Upper lobe of left lung (tissue), 6 donors: ENCODE measurements at regions not wholly inside any gene's neighbourhood (a gene's known extent, or its start where the extent isn't known, plus 50 kb on each side); places are given as distances from the start of the nearest gene placed in this dataset.

Experiments used
- ATAC-seq, 2 donors: fragments of 200-7000 bp; cut with Tn5 transposase; one replicate each; pipeline ENCODE4 v1.9.1; 2022; ENCODE audit warnings: mild to moderate bottlenecking in 2 of 2, moderate library complexity in 2 of 2; ENCODE audit not compliant: low FRiP score in 2 of 2
- DNase-seq, 2 donors: peaks; one replicate each; pipeline ENCODE4 v3.0.0-alpha.2; 2019 to 2020
- H3K27ac ChIP-seq, 4 donors: fragments of 200-600 bp; sonication (generic); one replicate each; pipeline ENCODE4 v1.5.1; 2016 to 2019
- H3K27me3 ChIP-seq, 4 donors: fragments of 200-600 bp; sonication (generic); one replicate each; pipeline ENCODE4 v1.5.1; 2017 to 2019
- H3K36me3 ChIP-seq, 4 donors: fragments of 200-600 bp; sonication (generic); one replicate each; pipeline ENCODE4 v1.5.1; 2016 to 2019
- H3K4me1 ChIP-seq, 4 donors: fragments of 200-600 bp; sonication (generic); one replicate each; pipeline ENCODE4 v1.5.1; 2018 to 2019
- H3K4me3 ChIP-seq, 4 donors: fragments of 200-600 bp; sonication (generic); one replicate each; pipeline ENCODE4 v1.5.1; 2017 to 2019; ENCODE audit warnings: mild to moderate bottlenecking in 2 of 4, moderate library complexity in 1 of 4
- H3K9me3 ChIP-seq, 4 donors: fragments of 200-600 bp; sonication (generic); one replicate each; pipeline ENCODE4 v1.5.1; 2018 to 2019
- CTCF ChIP-seq, 6 experiments: fragments of 450-650 bp in 4 of 6; fragments of 200-600 bp in 2 of 6; sonication (generic) in 2 of 6; IDR thresholded peaks; one replicate each; pipeline ENCODE4 v1.5.1; 2016 to 2019; ENCODE audit warnings: antibody characterized with exemption in 6 of 6
- EP300 ChIP-seq, 4 donors: sonication (generic); formaldehyde crosslinking; IDR thresholded peaks; one replicate each; pipeline ENCODE4 v1.5.1; 2017; ENCODE audit warnings: antibody characterized with exemption in 4 of 4, control low read depth in 2 of 4
- POLR2A ChIP-seq, 4 donors: fragments of 450-650 bp; IDR thresholded peaks; one replicate each; pipeline ENCODE4 v1.5.1; 2016 to 2017; ENCODE audit warnings: antibody characterized with exemption in 4 of 4, mild to moderate bottlenecking in 2 of 4
- POLR2AphosphoS5 ChIP-seq, 2 donors: sonication (generic); formaldehyde crosslinking; IDR thresholded peaks; one replicate each; pipeline ENCODE4 v1.5.1; 2017; ENCODE audit warnings: antibody characterized with exemption in 2 of 2
- WGBS, 2 donors: methylation state at CpG; one replicate each; pipeline ENCODE4 v1.1.5; 2017 to 2018; 5-methylcytosine and 5-hydroxymethylcytosine counted together
- donor health status: DM: no; HTN: no; CAD: no; lungs with moderate emphysema.
- donor health status: DM: no; HTN: yes; CAD: no; lungs with severe emphysema.

GRCh38 chr18:28626756-28627155, 449.8 kb upstream of the CDH2 start:
- H3K27ac ChIP-seq = no peak overlapping the region
- TF ChIP-seq POLR2AphosphoS5 (IDR thresholded peaks at IDR 0.05) = no peak
- no peak for TF ChIP-seq EP300 (IDR thresholded peaks at IDR 0.05)
- TF ChIP-seq CTCF (IDR thresholded peaks at IDR 0.05) = no peak
- no peak for TF ChIP-seq POLR2A (IDR thresholded peaks at IDR 0.05)
- no peaks in the 10 kb centered on the region for H3K4me1 ChIP-seq
- no peak for DNase-seq
- H3K4me3 ChIP-seq = no peak overlapping the region
- H3K27me3 ChIP-seq = no peaks in the 10 kb centered on the region
- no peaks in the 10 kb centered on the region for H3K9me3 ChIP-seq
- H3K36me3 ChIP-seq = no peaks in the 10 kb centered on the region
- ATAC-seq = no peak

- Histone ChIP-seq H3K36me3 (no peaks in the 10 kb centered on the region), H3K27me3 (no peaks in the 10 kb centered on the region), H3K27ac (no peak overlapping the region), H3K4me1 (no peaks in the 10 kb centered on the region), H3K4me3 (no peak overlapping the region), H3K9me3 (no peaks in the 10 kb centered on the region)
- DNase-seq (no peak), ATAC-seq (no peak)
- 0% methylated on average over 1 of the region's 1 CpG for WGBS, 2 donors
- TF ChIP-seq POLR2AphosphoS5 (IDR thresholded peaks at IDR 0.05) = no peak
- no peak for TF ChIP-seq CTCF (IDR thresholded peaks at IDR 0.05)
- TF ChIP-seq EP300 (IDR thresholded peaks at IDR 0.05) = no peak
- TF ChIP-seq POLR2A (IDR thresholded peaks at IDR 0.05) = no peak
Observed at GRCh38 chr18:28607991-28608390, 431.1 kb upstream of the CDH2 start.

GRCh38 chr18:28606686-28607085, 429.8 kb upstream of the CDH2 start:
- Histone ChIP-seq H3K27me3 (no peaks in the 10 kb centered on the region), H3K9me3 (no peaks in the 10 kb centered on the region), H3K36me3 (no peaks in the 10 kb centered on the region), H3K4me3 (no peak overlapping the region), H3K4me1 (no peaks in the 10 kb centered on the region), H3K27ac (no peak overlapping the region)
- ATAC-seq (no peak), DNase-seq (no peak)
- TF ChIP-seq CTCF (IDR thresholded peaks at IDR 0.05) (no peak), POLR2A (IDR thresholded peaks at IDR 0.05) (no peak), EP300 (IDR thresholded peaks at IDR 0.05) (no peak), POLR2AphosphoS5 (IDR thresholded peaks at IDR 0.05) (no peak)
- 75 to 76% methylated on average over 2 of the region's 2 CpGs for WGBS, 2 donors

GRCh38 chr18:28602391-28602790, 425.5 kb upstream of the CDH2 start:
- H3K4me3 ChIP-seq = no peak overlapping the region
- no peak for ATAC-seq
- no peaks in the 10 kb centered on the region for H3K4me1 ChIP-seq
- no peaks in the 10 kb centered on the region for H3K27me3 ChIP-seq
- no peak for DNase-seq
- H3K36me3 ChIP-seq = no peaks in the 10 kb centered on the region
- TF ChIP-seq POLR2A (IDR thresholded peaks at IDR 0.05) (no peak), EP300 (IDR thresholded peaks at IDR 0.05) (no peak), POLR2AphosphoS5 (IDR thresholded peaks at IDR 0.05) (no peak), CTCF (IDR thresholded peaks at IDR 0.05) (no peak)
- H3K9me3 ChIP-seq = peaks cover 0 to 8% (median 0%) of the 10 kb centered on the region in 4 donors
- H3K27ac ChIP-seq = no peak overlapping the region

- Histone ChIP-seq H3K4me3 (no peak overlapping the region), H3K27me3 (no peaks in the 10 kb centered on the region)
- 76 to 78% methylated on average over 4 of the region's 4 CpGs for WGBS, 2 donors
Observed at GRCh38 chr18:28594034-28594433, 417.1 kb upstream of the CDH2 start.

More at GRCh38 chr18:28594034-28594433, 417.1 kb upstream of the CDH2 start:
- H3K36me3 ChIP-seq = no peaks in the 10 kb centered on the region
- DNase-seq = no peak
- ATAC-seq = no peak
- no peak for TF ChIP-seq POLR2A (IDR thresholded peaks at IDR 0.05)
- no peaks in the 10 kb centered on the region for H3K9me3 ChIP-seq
- H3K27ac ChIP-seq = no peak overlapping the region
- no peaks in the 10 kb centered on the region for H3K4me1 ChIP-seq
